GM12874 (cell line): ENCODE measurements at regions not wholly inside any gene's neighbourhood (a gene's known extent, or its start where the extent isn't known, plus 50 kb on each side); places are given as distances from the start of the nearest gene placed in this dataset.

Source experiments
- CTCF ChIP-seq: IDR thresholded peaks from 2 replicates; pipeline ENCODE4 v1.5.1; 2011; ENCODE audit warnings: low read depth, mild to moderate bottlenecking, control low read depth, low read length, moderate library complexity; ENCODE audit not compliant: insufficient read depth

DNA sequence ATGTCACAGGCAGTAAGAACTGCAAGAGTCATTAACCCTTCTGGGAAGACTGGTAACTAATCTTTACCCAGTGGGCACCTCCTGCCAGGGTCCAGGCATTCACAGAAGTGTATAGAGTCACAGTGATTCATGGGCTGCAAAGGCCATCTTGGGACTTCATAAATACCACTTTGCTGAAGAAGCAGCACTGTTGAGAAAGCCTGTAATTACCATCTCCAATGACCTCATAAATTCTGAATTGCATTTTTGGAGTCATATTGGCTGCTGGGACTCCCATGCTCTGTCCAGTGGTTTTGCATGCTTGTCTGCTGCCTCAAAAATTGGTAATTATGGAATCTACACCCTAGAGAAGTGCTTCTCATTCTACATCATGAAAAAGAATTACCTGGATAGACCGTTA, 837.2 kb downstream of the NTRK3 start:
- no peak for TF ChIP-seq CTCF

- no peak for TF ChIP-seq CTCF
Observed at GRCh38 chr15:87416591-87417257, 839.8 kb downstream of the NTRK3 start.

- no peak for TF ChIP-seq CTCF
Observed at GRCh38 chr15:87408902-87409301, 847.6 kb downstream of the NTRK3 start.

- no peak for TF ChIP-seq CTCF
Observed at GRCh38 chr15:87403973-87404372, 852.6 kb downstream of the NTRK3 start.

GRCh38 chr15:87401973-87402372, 854.6 kb downstream of the NTRK3 start:
- no peak for TF ChIP-seq CTCF

DNA sequence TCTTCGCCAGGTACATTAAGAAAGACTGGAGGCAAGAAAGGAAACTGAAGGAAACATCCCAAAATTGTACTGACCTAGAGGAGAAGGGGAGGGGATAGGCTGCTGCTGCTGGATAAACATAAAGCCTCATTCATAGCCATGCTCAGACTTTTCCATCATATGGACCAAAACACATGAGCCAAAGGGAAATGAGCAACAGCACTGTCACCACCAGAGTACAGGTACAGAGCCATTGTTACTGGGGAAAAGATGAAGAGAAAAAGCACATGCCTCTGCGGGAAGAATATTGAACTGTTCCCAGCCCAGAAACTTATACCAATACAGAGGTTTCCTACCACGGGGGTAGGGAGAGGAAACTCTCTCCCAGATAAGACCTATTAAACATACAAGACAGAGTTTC, 861.9 kb downstream of the NTRK3 start:
- no peak for TF ChIP-seq CTCF

GRCh38 chr15:87387766-87388165, 868.8 kb downstream of the NTRK3 start:
- TF ChIP-seq CTCF = no peak
